ENCODE measurements at regions not wholly inside any gene's neighbourhood (a gene's known extent, or its start where the extent isn't known, plus 50 kb on each side); places are given as distances from the start of the nearest gene placed in this dataset.
A peak's percentile ranks its signal among the peaks of the same experiment; 100 is the strongest.

DNA sequence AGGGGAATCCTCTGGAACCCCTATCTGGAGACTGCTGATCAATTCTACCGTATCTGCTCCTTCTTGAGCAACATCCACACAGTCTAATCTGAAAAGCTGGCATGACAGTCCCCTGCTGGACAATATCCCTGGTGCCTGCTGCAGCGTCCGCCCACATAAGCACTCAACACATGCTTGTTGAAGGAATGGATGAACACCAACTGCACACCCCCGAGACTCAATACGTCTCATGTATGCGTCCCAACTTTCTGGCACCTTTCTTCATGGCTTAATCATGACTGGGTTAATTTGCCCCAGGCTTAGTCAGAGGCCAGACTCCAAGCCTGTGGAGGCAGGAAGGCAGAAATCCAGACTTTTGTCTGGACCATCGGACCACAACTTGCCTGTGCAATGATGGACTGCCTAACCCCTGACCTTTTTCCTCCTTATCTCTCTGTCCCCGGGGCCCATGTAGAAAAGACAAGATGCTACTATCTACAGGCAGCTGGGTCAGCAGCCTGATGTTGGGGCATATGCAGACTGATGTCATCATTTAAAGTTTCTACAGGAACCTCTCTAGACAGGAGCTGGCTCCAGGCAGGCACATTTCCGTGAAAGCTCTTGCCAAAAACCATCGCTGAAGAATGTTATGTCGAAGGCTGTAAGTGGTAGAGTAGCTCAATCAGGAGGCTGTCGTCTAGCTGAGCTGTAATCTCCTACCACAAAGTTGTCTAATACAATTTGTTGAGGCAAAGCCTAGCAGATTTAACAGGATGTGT, 114.1 kb upstream of the TPM1 start:
- H3K4me3 ChIP-seq, result no peak overlapping the region
- H3K36me3 ChIP-seq (replicated peaks in 1 of 2; ENCODE audit: insufficient read depth in 1 of 2, low read depth in 2 of 2), result no peaks in the 10 kb centered on the region
- no peaks in the 10 kb centered on the region for H3K4me1 ChIP-seq
- ATAC-seq (peak; percentile 78), DNase-seq (peak in 1 of 4 donors; percentile 48)
- 61 to 66% methylated on average over 12 of the region's 12 CpGs for WGBS, 2 donors
- no peaks in the 10 kb centered on the region for H3K9me3 ChIP-seq
- H3K27ac ChIP-seq, result no peak overlapping the region
- TF ChIP-seq POLR2A (IDR thresholded peaks at IDR 0.05), result no peak
- TF ChIP-seq, protein P1, sequence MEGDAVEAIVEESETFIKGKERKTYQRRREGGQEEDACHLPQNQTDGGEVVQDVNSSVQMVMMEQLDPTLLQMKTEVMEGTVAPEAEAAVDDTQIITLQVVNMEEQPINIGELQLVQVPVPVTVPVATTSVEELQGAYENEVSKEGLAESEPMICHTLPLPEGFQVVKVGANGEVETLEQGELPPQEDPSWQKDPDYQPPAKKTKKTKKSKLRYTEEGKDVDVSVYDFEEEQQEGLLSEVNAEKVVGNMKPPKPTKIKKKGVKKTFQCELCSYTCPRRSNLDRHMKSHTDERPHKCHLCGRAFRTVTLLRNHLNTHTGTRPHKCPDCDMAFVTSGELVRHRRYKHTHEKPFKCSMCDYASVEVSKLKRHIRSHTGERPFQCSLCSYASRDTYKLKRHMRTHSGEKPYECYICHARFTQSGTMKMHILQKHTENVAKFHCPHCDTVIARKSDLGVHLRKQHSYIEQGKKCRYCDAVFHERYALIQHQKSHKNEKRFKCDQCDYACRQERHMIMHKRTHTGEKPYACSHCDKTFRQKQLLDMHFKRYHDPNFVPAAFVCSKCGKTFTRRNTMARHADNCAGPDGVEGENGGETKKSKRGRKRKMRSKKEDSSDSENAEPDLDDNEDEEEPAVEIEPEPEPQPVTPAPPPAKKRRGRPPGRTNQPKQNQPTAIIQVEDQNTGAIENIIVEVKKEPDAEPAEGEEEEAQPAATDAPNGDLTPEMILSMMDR (IDR thresholded peaks at IDR 0.05), result peak in 3 of 7 experiments; percentile 9 to 28 (median 12)
- intact Hi-C loops (cut with DNase I), result no loop called here
- H3K27me3 ChIP-seq, result no peaks in the 10 kb centered on the region

DNA sequence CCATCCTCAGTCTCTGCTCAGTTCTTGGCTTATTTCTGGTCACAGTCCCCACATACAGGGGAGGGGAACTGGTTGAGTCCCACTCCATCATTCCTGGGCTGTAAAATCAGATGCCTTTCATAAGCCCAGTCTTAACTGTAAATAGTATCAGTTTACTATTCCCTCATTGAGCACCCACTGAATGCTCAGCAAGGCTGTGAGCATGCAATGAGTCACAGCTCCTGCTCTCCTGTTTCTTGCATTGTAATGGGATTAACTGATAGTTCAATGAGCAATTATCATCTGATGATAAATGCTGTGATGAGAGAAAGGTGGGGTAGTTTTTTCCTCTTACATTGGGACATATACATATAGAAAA, 113.6 kb upstream of the TPM1 start:
- Histone ChIP-seq H3K36me3 (replicated peaks in 1 of 2; ENCODE audit: insufficient read depth in 1 of 2, low read depth in 2 of 2) (no peaks in the 10 kb centered on the region), H3K9me3 (no peaks in the 10 kb centered on the region), H3K27ac (no peak overlapping the region), H3K4me3 (no peak overlapping the region), H3K4me1 (no peaks in the 10 kb centered on the region), H3K27me3 (no peaks in the 10 kb centered on the region)
- no peak for DNase-seq
- intact Hi-C loops (cut with DNase I), result no loop called here
- ATAC-seq, result no peak
- no peak for TF ChIP-seq POLR2A (IDR thresholded peaks at IDR 0.05)
- TF ChIP-seq, protein P1 (IDR thresholded peaks at IDR 0.05), result no peak

DNA sequence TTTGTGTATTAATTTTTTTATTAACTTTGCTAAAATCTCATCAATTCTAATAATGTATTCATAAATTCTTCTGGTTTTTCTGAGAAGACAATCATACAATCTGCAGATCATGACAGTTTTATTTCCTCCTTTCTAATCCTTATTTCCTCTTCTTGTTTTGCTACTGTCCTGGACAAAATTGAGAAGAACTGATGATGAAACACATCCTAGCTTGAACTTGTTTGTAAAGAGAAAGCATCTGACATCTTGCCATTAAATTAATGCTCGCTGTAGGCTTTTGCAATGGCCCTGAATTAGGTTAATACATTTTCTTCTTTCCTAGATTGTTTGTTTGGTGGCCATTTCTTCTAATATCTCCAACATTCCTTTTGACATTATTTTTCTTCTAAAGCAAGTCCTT, 110.9 kb upstream of the TPM1 start:
- H3K9me3 ChIP-seq, result no peaks in the 10 kb centered on the region
- H3K36me3 ChIP-seq (replicated peaks in 1 of 2; ENCODE audit: insufficient read depth in 1 of 2, low read depth in 2 of 2), result no peaks in the 10 kb centered on the region
- no peak overlapping the region for H3K27ac ChIP-seq
- no peaks in the 10 kb centered on the region for H3K27me3 ChIP-seq
- intact Hi-C loops (cut with DNase I), result no loop called here
- TF ChIP-seq, protein P1 (IDR thresholded peaks at IDR 0.05), result no peak
- no peak for TF ChIP-seq POLR2A (IDR thresholded peaks at IDR 0.05)
- ATAC-seq (no peak), DNase-seq (no peak)
- no peak overlapping the region for H3K4me3 ChIP-seq
- 85 to 89% methylated on average over 1 of the region's 1 CpG for WGBS, 2 donors
- peaks cover 8% of the 10 kb centered on the region for H3K4me1 ChIP-seq

DNA sequence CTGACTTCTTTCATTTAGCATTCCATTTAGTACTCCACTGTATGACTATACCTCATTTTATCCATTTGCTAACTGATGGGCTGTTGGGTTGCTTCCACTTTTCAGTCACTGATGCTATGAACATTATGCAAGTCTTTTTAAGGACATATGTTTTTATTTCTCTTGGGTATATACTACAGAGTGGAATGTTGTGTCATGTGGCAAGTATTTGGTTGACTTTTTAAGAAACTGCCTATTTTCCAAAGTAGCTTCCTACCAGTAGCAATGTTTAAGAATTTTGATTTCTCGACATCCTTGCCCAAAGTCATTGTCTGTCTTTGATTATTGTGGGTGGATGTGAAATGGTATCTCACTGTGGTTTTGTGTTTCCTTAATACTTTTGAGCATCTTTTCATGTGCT, 110.1 kb upstream of the TPM1 start:
- TF ChIP-seq POLR2A (IDR thresholded peaks at IDR 0.05), result no peak
- TF ChIP-seq, protein P1 (IDR thresholded peaks at IDR 0.05), result no peak
- no peak overlapping the region for H3K4me3 ChIP-seq
- ATAC-seq, result no peak
- WGBS, 2 donors, result 0 to 37% methylated on average over 1 of the region's 1 CpG
- no peak for DNase-seq
- H3K9me3 ChIP-seq, result no peaks in the 10 kb centered on the region
- H3K27ac ChIP-seq, result no peak overlapping the region
- H3K27me3 ChIP-seq, result no peaks in the 10 kb centered on the region
- no peaks in the 10 kb centered on the region for H3K36me3 ChIP-seq (replicated peaks in 1 of 2; ENCODE audit: insufficient read depth in 1 of 2, low read depth in 2 of 2)
- H3K4me1 ChIP-seq, result peaks cover 8% of the 10 kb centered on the region
- intact Hi-C loops (cut with DNase I), result no loop called here

DNA sequence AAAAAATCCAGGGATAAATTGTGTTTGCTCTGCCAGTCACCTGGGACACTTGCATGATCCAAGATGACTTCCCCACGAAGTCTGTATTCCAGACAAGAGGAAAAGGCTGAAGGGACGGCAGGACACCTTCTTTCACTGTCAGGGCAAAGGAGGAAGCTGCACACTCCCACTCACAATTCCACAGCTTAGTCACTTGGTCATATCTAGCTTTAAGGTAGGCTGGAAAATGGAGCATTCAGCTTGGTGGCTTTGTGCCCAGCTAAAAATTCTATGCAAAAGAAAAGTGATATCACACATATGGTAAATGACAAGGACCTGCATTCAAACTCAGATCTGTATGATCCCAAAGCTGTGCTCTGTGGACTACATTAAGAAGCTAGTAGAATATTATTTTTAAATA, 109.2 kb upstream of the TPM1 start:
- WGBS, 2 donors, result 45% methylated on average over 2 of the region's 2 CpGs
- no peaks in the 10 kb centered on the region for H3K9me3 ChIP-seq
- DNase-seq, result no peak
- H3K4me3 ChIP-seq, result no peak overlapping the region
- no peak for ATAC-seq
- no peak overlapping the region for H3K27ac ChIP-seq
- peaks cover 9% of the 10 kb centered on the region for H3K4me1 ChIP-seq
- H3K27me3 ChIP-seq, result no peaks in the 10 kb centered on the region
- TF ChIP-seq, protein P1 (IDR thresholded peaks at IDR 0.05), result no peak
- TF ChIP-seq POLR2A (IDR thresholded peaks at IDR 0.05), result no peak
- intact Hi-C loops (cut with DNase I), result no loop called here
- H3K36me3 ChIP-seq (replicated peaks in 1 of 2; ENCODE audit: insufficient read depth in 1 of 2, low read depth in 2 of 2), result no peaks in the 10 kb centered on the region

Data from body of pancreas (tissue), 4 donors.